Transverse colon (tissue), 4 donors: ENCODE measurements at regions not wholly inside any gene's neighbourhood (a gene's known extent, or its start where the extent isn't known, plus 50 kb on each side); places are given as distances from the start of the nearest gene placed in this dataset.
"Not testable (repeated sequence)": the region's sequence is repeated elsewhere in the genome, so short reads cannot be mapped to it uniquely, and the experiment has no call there.

Experiments
- DNase-seq: peaks from one replicate; pipeline ENCODE4 v3.0.0-alpha.2; 2019
- H3K27ac ChIP-seq, 4 donors: fragments of 200-600 bp; sonication (generic); 2 replicates each; pipeline ENCODE4 v1.5.1; 2016 to 2018; ENCODE audit warnings: inconsistent platforms in 4 of 4
- H3K27me3 ChIP-seq: fragments of 200-600 bp; sonication (generic); 2 replicates; pipeline ENCODE4 v1.5.1; 2017; ENCODE audit warnings: inconsistent platforms
- H3K36me3 ChIP-seq, 4 donors: fragments of 200-600 bp; sonication (generic); 2 replicates each; pipeline ENCODE4 v1.5.1; 2017 to 2019; ENCODE audit warnings: inconsistent platforms in 4 of 4
- H3K4me1 ChIP-seq, 4 donors: fragments of 200-600 bp; sonication (generic); 2 replicates each; pipeline ENCODE4 v1.5.1; 2017 to 2020; ENCODE audit warnings: inconsistent platforms in 4 of 4
- H3K4me3 ChIP-seq, 4 donors: fragments of 200-600 bp; sonication (generic); 1 replicate in 1 of 4; 2 replicates in 3 of 4; pipeline versions ENCODE4 v1.5.1 to v1.6.1; 2017 to 2019; ENCODE audit warnings: inconsistent platforms in 4 of 4
- H3K9me3 ChIP-seq, 2 donors: fragments of 200-600 bp; sonication (generic); 2 replicates each; pipeline ENCODE4 v1.5.1; 2017 to 2019; ENCODE audit warnings: inconsistent platforms in 2 of 2
- EP300 ChIP-seq: sonication (generic); formaldehyde crosslinking; IDR thresholded peaks from one replicate; pipeline ENCODE4 v1.6.1; 2017; ENCODE audit warnings: antibody characterized with exemption, low read depth
- POLR2A ChIP-seq: fragments of 450-650 bp; IDR thresholded peaks from one replicate; pipeline ENCODE4 v1.6.1; 2016; ENCODE audit warnings: antibody characterized with exemption, mild to moderate bottlenecking, moderate library complexity
- POLR2AphosphoS5 ChIP-seq, 3 donors: sonication (generic); formaldehyde crosslinking; IDR thresholded peaks; one replicate each; pipeline ENCODE4 v1.6.1; 2016; ENCODE audit warnings: antibody characterized with exemption in 3 of 3
- WGBS, 2 donors: methylation state at CpG; one replicate each; pipeline ENCODE4 v1.1.5; 2018; ENCODE audit warnings: low coverage in 1 of 2; 5-methylcytosine and 5-hydroxymethylcytosine counted together
- in situ Hi-C, 4 donors: fragments of 200-750 bp; cut with MboI; loops; one replicate each; pipeline versions ENCODE4 v1.15.0 to v1.15.1; 2017; ENCODE audit warnings: low sequenced_read_pairs in 3 of 4, low pct_ligation_motif_present in 1 of 4, low pct_unique_long_range_greater_than_20kb in 1 of 4
- intact Hi-C: fragments of 100-400 bp; cut with DNase I; formaldehyde crosslinking; loops from one replicate; pipeline ENCODE4 v1.15.1; 2023; ENCODE audit warnings: low total_unique reads
- TF ChIP-seq, protein P1 (sequence below), 5 experiments: fragments of 200-600 bp in 3 of 5; fragments of 450-650 bp in 2 of 5; sonication (generic) in 3 of 5; IDR thresholded peaks; 1 replicate in 2 of 5; 2 replicates in 3 of 5; pipeline ENCODE4 v1.5.1; 2016 to 2017; ENCODE audit warnings: antibody characterized with exemption in 5 of 5, inconsistent platforms in 3 of 5, mild to moderate bottlenecking in 2 of 5, moderate library complexity in 1 of 5

DNA sequence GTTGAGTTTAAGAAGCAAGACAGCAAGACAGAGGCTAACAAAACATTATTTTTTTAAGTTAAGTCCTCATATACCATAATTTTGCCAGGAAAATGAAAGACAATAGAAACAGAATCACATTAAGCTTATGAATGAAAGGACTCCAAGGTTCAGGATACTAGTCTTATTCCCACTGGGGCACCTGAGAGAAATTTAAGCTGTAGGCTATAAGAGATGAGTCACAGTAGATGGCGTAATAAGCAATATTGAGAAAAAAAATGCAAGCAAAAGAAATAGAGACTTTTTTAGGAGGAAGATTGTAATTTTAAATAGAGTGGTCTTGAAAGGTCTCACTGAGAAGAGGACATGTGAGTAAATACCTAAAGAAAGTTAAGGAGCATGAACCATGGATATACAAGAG is 57.1 kb upstream of the KIF2B start:
- intact Hi-C loops: no loop called here
- TF ChIP-seq POLR2AphosphoS5 (IDR thresholded peaks at IDR 0.05) (no peak), EP300 (no peak), POLR2A (no peak)
- TF ChIP-seq, protein P1, sequence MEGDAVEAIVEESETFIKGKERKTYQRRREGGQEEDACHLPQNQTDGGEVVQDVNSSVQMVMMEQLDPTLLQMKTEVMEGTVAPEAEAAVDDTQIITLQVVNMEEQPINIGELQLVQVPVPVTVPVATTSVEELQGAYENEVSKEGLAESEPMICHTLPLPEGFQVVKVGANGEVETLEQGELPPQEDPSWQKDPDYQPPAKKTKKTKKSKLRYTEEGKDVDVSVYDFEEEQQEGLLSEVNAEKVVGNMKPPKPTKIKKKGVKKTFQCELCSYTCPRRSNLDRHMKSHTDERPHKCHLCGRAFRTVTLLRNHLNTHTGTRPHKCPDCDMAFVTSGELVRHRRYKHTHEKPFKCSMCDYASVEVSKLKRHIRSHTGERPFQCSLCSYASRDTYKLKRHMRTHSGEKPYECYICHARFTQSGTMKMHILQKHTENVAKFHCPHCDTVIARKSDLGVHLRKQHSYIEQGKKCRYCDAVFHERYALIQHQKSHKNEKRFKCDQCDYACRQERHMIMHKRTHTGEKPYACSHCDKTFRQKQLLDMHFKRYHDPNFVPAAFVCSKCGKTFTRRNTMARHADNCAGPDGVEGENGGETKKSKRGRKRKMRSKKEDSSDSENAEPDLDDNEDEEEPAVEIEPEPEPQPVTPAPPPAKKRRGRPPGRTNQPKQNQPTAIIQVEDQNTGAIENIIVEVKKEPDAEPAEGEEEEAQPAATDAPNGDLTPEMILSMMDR (IDR thresholded peaks at IDR 0.05): no peak
- Histone ChIP-seq H3K27me3 (no peaks in the 10 kb centered on the region), H3K4me3 (no peak overlapping the region), H3K4me1 (no peaks in the 10 kb centered on the region), H3K9me3 (peaks cover 0 to 5% of the 10 kb centered on the region in 2 donors), H3K36me3 (no peaks in the 10 kb centered on the region), H3K27ac (no peak overlapping the region)
- in situ Hi-C loops: no loop called here
- DNase-seq: no peak
- WGBS, 2 donors: 83% methylated on average over 1 of the region's 1 CpG; no CpG with 5 or more reads in 1 of the 2 donors

DNA sequence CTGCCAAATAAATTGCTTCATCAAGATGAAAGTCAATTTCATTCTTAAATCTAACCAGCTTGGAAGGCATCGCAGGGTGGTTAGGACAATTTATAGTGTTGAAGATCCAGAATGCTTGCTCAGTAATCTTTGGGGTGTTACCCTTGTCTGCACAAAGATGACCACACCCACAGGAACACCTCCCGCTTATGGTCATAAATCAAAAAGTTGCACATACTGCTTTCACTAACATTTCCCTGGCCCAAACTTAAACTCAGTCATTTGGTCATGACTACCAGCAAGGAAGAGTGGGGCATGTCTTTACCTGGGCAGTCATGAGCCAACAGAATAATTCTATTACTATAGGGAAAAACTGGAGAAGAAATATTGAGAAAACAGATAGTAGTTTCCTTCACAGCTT is 57.6 kb upstream of the KIF2B start:
- Histone ChIP-seq H3K9me3 (peaks cover 0 to 5% of the 10 kb centered on the region in 2 donors), H3K36me3 (no peaks in the 10 kb centered on the region), H3K4me1 (no peaks in the 10 kb centered on the region), H3K27me3 (no peaks in the 10 kb centered on the region), H3K27ac (no peak overlapping the region), H3K4me3 (no peak overlapping the region)
- TF ChIP-seq, protein P1 (IDR thresholded peaks at IDR 0.05): no peak
- TF ChIP-seq EP300 (no peak), POLR2AphosphoS5 (IDR thresholded peaks at IDR 0.05) (no peak), POLR2A (no peak)
- in situ Hi-C loops (no loop called here), intact Hi-C loops (no loop called here)
- no peak for DNase-seq
- 80 to 86% methylated on average over 2 of the region's 2 CpGs for WGBS, 2 donors

GRCh38 chr17:53757559-53757958 is 65.2 kb upstream of the KIF2B start:
- no peaks in the 10 kb centered on the region for H3K36me3 ChIP-seq
- TF ChIP-seq EP300 (no peak), POLR2A (no peak), POLR2AphosphoS5 (IDR thresholded peaks at IDR 0.05) (no peak)
- TF ChIP-seq, protein P1 (IDR thresholded peaks at IDR 0.05): no peak
- intact Hi-C loops (no loop called here), in situ Hi-C loops (no loop called here)
- H3K27me3 ChIP-seq: no peaks in the 10 kb centered on the region
- H3K27ac ChIP-seq: no peak overlapping the region
- WGBS, 2 donors: 96 to 97% methylated on average over 15 to 22 of the region's 22 CpGs
- H3K4me3 ChIP-seq: no peak overlapping the region
- DNase-seq: no peak
- H3K9me3 ChIP-seq: peaks cover 0 to 3% of the 10 kb centered on the region in 2 donors
- H3K4me1 ChIP-seq: no peaks in the 10 kb centered on the region

DNA sequence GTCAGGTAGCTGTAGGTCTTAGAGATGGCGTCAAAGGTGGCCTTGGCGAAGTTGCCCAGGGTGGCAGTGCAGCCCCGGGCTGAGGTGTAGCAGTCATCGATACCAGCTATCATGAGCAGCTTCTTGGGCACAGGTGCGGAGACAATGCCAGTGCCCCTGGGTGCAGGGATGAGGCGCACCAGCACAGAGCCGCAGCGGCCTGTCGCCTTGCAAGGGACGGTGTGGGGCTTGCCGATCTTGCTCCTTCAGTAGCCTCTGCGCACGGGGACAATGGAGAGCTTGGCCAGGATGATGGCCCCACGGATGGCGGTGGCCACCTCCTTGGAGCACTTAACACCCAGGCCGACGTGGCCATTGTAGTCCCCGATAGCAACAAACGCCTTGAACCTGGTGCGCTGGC is 65.6 kb upstream of the KIF2B start:
- H3K36me3 ChIP-seq, H3K9me3 ChIP-seq, H3K4me1 ChIP-seq, DNase-seq, H3K27ac ChIP-seq, intact Hi-C loops, H3K4me3 ChIP-seq, H3K27me3 ChIP-seq, in situ Hi-C loops: not testable (repeated sequence)
- WGBS, 2 donors: 98 to 100% methylated on average over 1 to 19 of the region's 20 CpGs

DNA sequence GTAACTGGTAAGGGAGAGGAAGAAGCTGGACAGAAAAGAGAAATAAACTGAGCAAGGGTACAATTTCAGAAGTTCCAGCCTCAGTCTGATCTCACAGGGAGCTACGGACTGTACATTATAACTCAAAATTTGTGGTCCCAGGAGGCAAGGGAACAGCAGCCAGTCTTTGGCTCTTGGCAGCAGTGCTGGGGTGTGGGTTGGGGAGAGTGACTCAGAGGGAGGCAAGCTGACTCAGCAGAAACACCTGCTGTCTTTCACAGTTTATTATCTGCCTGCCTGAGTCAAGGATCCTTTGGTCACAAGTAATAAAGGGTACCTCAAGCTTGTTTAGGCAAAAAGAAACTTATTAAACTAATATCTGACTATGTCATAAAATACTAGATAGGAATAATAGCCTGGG is 73.5 kb upstream of the KIF2B start:
- Histone ChIP-seq H3K9me3 (no peaks in the 10 kb centered on the region), H3K27me3 (no peaks in the 10 kb centered on the region), H3K4me3 (no peak overlapping the region), H3K4me1 (no peaks in the 10 kb centered on the region), H3K36me3 (no peaks in the 10 kb centered on the region), H3K27ac (no peak overlapping the region)
- no peak for TF ChIP-seq EP300
- no peak for TF ChIP-seq POLR2AphosphoS5 (IDR thresholded peaks at IDR 0.05)
- TF ChIP-seq, protein P1 (IDR thresholded peaks at IDR 0.05): no peak
- no peak for TF ChIP-seq POLR2A
- DNase-seq: no peak
- in situ Hi-C loops: no loop called here
- intact Hi-C loops: no loop called here
- WGBS, 2 donors: 85% methylated on average over 1 of the region's 1 CpG; no CpG with 5 or more reads in 1 of the 2 donors

DNA sequence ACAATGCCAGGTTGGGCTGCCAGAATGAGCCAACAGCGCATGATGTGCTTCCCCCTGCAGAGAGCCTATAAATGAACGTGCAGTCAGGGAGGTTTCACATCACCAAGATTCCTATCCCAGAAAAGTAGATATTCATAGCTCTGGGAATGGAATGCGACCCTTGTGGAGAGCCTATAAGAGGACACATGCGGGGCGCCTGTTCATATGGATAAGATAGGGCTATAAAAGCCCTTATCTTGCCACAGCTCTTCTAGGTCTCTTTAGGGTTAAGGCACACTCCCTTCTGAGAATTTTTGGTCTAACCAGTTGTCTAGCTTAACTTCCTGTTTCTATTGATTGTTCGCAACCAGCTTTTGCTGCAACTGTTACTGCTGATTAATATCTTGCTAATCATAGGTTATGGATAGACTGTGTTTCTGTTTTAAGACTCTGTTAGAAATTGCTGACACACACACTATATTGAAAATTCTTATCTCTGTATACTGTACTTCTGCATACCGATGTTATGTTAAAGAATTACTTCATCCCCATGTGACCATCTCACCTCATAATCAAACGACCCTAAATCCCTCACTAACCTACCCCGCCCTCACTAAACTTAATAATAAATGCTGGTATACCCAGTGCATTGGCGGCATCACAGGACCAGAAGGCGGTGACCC is 74.4 kb upstream of the KIF2B start:
- H3K4me1 ChIP-seq, in situ Hi-C loops: not testable (repeated sequence)

More for the DNA sequence above, 74.4 kb upstream of the KIF2B start:
- H3K27ac ChIP-seq, H3K36me3 ChIP-seq, H3K9me3 ChIP-seq, H3K27me3 ChIP-seq, intact Hi-C loops, DNase-seq, H3K4me3 ChIP-seq: not testable (repeated sequence)
- 59 to 69% methylated on average over 9 to 11 of the region's 11 CpGs for WGBS, 2 donors
